Hepatocyte (in vitro differentiated cells): ENCODE measurements at regions not wholly inside any gene's neighbourhood (a gene's known extent, or its start where the extent isn't known, plus 50 kb on each side); places are given as distances from the start of the nearest gene placed in this dataset.

Experiments
- EZH2 ChIP-seq: fragments of 200-600 bp; sonication (generic); IDR thresholded peaks from 2 replicates; pipeline ENCODE4 v1.6.1; 2016; ENCODE audit warnings: antibody characterized with exemption, mild to moderate bottlenecking, borderline replicate concordance
- TF ChIP-seq, protein P1 (sequence below): fragments of 200-600 bp; sonication (generic); IDR thresholded peaks from 2 replicates; pipeline ENCODE4 v1.5.1; 2016; ENCODE audit warnings: antibody characterized with exemption, mild to moderate bottlenecking; ENCODE audit not compliant: poor library complexity

DNA sequence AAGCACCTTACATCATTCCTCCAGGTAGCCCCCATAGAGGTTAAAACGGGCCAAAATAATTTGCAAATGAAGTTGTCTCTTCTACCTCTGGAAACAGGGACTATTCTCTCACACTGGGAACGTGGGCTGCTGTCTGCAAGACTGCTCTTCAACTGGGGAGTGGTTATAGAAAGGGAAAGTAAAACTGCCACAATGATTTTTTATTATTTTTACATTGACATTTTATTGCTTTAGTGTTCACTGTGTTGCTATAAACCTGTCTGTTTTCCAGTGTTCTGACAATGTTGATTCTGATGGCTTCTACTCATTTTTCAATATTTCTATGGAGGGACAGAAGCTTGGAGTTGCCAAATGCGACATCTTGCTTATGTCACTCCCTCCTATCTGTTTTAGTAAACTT is 115.1 kb upstream of the ANTXRL start:
- TF ChIP-seq, protein P1, sequence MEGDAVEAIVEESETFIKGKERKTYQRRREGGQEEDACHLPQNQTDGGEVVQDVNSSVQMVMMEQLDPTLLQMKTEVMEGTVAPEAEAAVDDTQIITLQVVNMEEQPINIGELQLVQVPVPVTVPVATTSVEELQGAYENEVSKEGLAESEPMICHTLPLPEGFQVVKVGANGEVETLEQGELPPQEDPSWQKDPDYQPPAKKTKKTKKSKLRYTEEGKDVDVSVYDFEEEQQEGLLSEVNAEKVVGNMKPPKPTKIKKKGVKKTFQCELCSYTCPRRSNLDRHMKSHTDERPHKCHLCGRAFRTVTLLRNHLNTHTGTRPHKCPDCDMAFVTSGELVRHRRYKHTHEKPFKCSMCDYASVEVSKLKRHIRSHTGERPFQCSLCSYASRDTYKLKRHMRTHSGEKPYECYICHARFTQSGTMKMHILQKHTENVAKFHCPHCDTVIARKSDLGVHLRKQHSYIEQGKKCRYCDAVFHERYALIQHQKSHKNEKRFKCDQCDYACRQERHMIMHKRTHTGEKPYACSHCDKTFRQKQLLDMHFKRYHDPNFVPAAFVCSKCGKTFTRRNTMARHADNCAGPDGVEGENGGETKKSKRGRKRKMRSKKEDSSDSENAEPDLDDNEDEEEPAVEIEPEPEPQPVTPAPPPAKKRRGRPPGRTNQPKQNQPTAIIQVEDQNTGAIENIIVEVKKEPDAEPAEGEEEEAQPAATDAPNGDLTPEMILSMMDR: no peak
- no peak for TF ChIP-seq EZH2
